SU-DHL-6 (cell line): ENCODE measurements at regions not wholly inside any gene's neighbourhood (a gene's known extent, or its start where the extent isn't known, plus 50 kb on each side); places are given as distances from the start of the nearest gene placed in this dataset.

Experiments
- EZH2phosphoT487 ChIP-seq: fragments of 200-600 bp; sonication (generic), shearing (Covaris generic); conservative IDR thresholded peaks from 2 replicates; pipeline ENCODE4 v1.6.1; 2018; ENCODE audit warnings: mild to moderate bottlenecking, antibody characterized with exemption, low read length, moderate library complexity, mixed read lengths
- TF ChIP-seq, protein P1 (sequence below): fragments of 200-600 bp; sonication (generic); IDR thresholded peaks from one replicate; pipeline ENCODE4 v1.5.1; 2017; ENCODE audit warnings: antibody characterized with exemption, mild to moderate bottlenecking, low read length, moderate library complexity; ENCODE audit not compliant: insufficient read depth, poor library complexity, severe bottlenecking

DNA sequence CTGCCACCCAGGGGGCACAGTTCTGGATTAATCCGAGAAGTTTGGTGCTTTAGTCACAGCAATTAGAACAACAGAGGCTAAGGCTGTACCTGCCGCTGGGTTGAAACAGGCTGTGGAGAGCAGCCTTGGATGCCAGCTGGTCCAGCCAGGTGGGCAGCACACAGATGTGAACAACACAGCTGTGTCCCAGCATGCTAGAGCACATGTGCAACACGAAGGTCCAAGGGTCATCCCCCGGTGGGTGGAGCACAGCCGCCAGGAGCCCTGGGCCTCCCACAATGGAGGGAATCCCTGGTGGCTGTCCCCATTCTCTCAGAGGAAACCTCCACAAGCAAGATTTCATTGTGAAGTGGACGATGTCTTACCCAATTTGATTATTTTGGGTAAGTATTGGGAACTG lies 99.2 kb upstream of the SYNDIG1 start:
- no peak for TF ChIP-seq EZH2phosphoT487
- TF ChIP-seq, protein P1, sequence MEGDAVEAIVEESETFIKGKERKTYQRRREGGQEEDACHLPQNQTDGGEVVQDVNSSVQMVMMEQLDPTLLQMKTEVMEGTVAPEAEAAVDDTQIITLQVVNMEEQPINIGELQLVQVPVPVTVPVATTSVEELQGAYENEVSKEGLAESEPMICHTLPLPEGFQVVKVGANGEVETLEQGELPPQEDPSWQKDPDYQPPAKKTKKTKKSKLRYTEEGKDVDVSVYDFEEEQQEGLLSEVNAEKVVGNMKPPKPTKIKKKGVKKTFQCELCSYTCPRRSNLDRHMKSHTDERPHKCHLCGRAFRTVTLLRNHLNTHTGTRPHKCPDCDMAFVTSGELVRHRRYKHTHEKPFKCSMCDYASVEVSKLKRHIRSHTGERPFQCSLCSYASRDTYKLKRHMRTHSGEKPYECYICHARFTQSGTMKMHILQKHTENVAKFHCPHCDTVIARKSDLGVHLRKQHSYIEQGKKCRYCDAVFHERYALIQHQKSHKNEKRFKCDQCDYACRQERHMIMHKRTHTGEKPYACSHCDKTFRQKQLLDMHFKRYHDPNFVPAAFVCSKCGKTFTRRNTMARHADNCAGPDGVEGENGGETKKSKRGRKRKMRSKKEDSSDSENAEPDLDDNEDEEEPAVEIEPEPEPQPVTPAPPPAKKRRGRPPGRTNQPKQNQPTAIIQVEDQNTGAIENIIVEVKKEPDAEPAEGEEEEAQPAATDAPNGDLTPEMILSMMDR = no peak
